ENCODE measurements at regions not wholly inside any gene's neighbourhood (a gene's known extent, or its start where the extent isn't known, plus 50 kb on each side); places are given as distances from the start of the nearest gene placed in this dataset.

DNA sequence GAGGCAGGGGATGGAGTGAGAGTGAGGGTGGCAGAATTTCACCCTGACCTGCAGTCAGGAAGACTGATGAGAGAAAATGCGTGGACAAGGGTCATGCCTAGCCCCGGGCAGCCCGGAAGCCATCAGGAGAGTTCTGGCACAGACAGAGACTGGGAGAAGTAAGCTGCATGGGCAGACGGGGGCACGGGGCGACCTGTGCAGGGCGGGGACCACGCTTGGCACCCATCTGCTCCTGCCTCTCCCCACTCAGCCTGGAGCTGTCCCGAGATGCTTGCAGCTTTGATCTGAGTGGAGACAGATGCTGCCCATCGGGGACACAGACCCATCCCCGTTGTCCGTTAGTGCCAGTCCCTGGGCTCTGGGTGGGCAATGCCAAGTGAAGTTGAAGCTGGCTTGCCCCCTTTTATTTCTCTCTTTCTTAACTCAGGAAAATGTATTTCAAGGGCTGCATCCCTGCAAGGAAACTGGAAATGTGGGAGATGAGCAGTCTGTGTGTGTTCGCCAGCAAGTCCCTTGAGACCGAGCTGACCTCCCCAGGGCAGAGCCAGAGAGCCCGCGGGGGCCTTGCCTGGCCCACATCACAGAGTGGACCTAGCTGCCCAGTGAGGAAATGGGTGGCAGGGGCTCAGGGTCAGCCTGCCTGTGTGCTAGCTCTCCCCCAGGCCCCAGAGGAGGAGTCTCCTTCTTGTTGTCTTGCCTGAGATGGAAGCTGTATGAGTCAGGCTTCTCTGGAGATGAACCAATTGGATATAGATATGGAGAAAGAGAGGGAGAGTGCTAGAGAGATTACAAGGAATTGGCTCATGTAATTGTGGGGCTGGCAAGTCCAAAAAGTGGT lies 121.3 kb upstream of the C1orf174 start:
- TF ChIP-seq, protein P1, sequence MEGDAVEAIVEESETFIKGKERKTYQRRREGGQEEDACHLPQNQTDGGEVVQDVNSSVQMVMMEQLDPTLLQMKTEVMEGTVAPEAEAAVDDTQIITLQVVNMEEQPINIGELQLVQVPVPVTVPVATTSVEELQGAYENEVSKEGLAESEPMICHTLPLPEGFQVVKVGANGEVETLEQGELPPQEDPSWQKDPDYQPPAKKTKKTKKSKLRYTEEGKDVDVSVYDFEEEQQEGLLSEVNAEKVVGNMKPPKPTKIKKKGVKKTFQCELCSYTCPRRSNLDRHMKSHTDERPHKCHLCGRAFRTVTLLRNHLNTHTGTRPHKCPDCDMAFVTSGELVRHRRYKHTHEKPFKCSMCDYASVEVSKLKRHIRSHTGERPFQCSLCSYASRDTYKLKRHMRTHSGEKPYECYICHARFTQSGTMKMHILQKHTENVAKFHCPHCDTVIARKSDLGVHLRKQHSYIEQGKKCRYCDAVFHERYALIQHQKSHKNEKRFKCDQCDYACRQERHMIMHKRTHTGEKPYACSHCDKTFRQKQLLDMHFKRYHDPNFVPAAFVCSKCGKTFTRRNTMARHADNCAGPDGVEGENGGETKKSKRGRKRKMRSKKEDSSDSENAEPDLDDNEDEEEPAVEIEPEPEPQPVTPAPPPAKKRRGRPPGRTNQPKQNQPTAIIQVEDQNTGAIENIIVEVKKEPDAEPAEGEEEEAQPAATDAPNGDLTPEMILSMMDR (IDR thresholded peaks at IDR 0.05; ENCODE audit: low read depth, low read length): no peak
- TF ChIP-seq EZH2phosphoT487 (IDR thresholded peaks at IDR 0.05; ENCODE audit: low read depth): no peak
- Histone ChIP-seq H3K27me3 (ENCODE audit: low read depth, low read length) (no peaks in the 10 kb centered on the region), H2AFZ (ENCODE audit: low read depth, low read length) (no peak overlapping the region), H4K20me1 (ENCODE audit: insufficient read depth, low read length) (no peaks in the 10 kb centered on the region), H3K79me2 (ENCODE audit: low read length) (no peaks in the 10 kb centered on the region), H3K9me3 (ENCODE audit: insufficient read depth, low read length) (no peaks in the 10 kb centered on the region), H3K4me3 (ENCODE audit: low read length) (no peak overlapping the region), H3K27ac (ENCODE audit: low read length) (no peak overlapping the region), H3K9ac (ENCODE audit: low read length) (no peak overlapping the region), H3K36me3 (replicated peaks; ENCODE audit: low read depth, low read length) (no peaks in the 10 kb centered on the region), H3K4me1 (ENCODE audit: low read length) (no peaks in the 10 kb centered on the region), H3K4me2 (ENCODE audit: low read length) (no peak overlapping the region)

DNA sequence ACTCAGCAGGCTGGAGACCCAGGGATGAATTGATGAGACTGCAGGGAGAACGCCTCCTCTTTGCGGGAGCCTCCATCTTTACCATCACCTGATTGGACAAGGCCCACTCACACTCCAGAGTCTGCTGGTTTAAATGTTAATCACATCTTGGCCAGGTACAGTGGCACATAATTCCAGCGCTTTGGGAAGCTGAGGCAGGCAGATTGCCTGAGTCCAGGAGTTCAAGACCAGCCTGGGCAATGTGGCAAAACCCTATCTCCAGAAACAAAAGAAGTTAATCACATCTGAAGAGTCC lies 121.8 kb upstream of the C1orf174 start:
- Histone ChIP-seq H3K4me1 (ENCODE audit: low read length) (peaks cover under 1% of the 10 kb centered on the region; the same call in 1 of the 2 replicates), H3K4me3 (ENCODE audit: low read length) (no peak overlapping the region), H3K79me2 (ENCODE audit: low read length) (no peaks in the 10 kb centered on the region), H3K9me3 (ENCODE audit: insufficient read depth, low read length) (peaks cover 2% of the 10 kb centered on the region; the same call in 1 of the 2 replicates), H3K27me3 (ENCODE audit: low read depth, low read length) (no peaks in the 10 kb centered on the region), H4K20me1 (ENCODE audit: insufficient read depth, low read length) (no peaks in the 10 kb centered on the region), H3K9ac (ENCODE audit: low read length) (no peak overlapping the region), H3K36me3 (replicated peaks; ENCODE audit: low read depth, low read length) (no peaks in the 10 kb centered on the region), H3K27ac (ENCODE audit: low read length) (no peak overlapping the region), H2AFZ (ENCODE audit: low read depth, low read length) (no peak overlapping the region), H3K4me2 (ENCODE audit: low read length) (no peak overlapping the region)
- TF ChIP-seq, protein P1 (IDR thresholded peaks at IDR 0.05; ENCODE audit: low read depth, low read length): no peak
- no peak for TF ChIP-seq EZH2phosphoT487 (IDR thresholded peaks at IDR 0.05; ENCODE audit: low read depth)

DNA sequence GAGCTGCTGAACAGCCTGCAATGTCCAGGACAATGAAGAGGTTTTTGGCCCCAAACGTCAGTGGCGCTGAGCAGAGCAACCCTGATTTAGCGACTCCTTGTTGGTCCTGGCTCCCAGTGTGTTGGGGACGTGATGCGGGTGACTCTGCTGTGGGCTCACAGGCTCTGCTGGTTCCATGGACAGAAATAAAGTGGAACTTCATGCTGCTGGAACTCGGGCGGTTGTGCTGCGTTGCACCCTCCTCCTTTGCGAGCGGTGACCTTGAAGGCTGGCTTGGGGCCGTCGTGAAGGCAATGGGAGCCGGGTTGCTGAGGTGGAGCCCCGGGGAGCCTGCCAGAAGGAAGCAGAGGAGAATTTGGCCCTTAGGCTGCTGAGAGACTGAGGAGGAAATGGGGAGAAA lies 122.6 kb upstream of the C1orf174 start:
- Histone ChIP-seq H2AFZ (ENCODE audit: low read depth, low read length) (no peak overlapping the region), H3K36me3 (replicated peaks; ENCODE audit: low read depth, low read length) (no peaks in the 10 kb centered on the region), H3K4me2 (ENCODE audit: low read length) (no peak overlapping the region), H4K20me1 (ENCODE audit: insufficient read depth, low read length) (no peaks in the 10 kb centered on the region), H3K9ac (ENCODE audit: low read length) (no peak overlapping the region), H3K4me1 (ENCODE audit: low read length) (peaks cover 8% of the 10 kb centered on the region), H3K4me3 (ENCODE audit: low read length) (no peak overlapping the region), H3K27ac (ENCODE audit: low read length) (no peak overlapping the region), H3K9me3 (ENCODE audit: insufficient read depth, low read length) (peaks cover 8% of the 10 kb centered on the region; the same call in 1 of the 2 replicates), H3K27me3 (ENCODE audit: low read depth, low read length) (no peaks in the 10 kb centered on the region), H3K79me2 (ENCODE audit: low read length) (no peaks in the 10 kb centered on the region)
- no peak for TF ChIP-seq EZH2phosphoT487 (IDR thresholded peaks at IDR 0.05; ENCODE audit: low read depth)
- TF ChIP-seq, protein P1 (IDR thresholded peaks at IDR 0.05; ENCODE audit: low read depth, low read length): no peak

DNA sequence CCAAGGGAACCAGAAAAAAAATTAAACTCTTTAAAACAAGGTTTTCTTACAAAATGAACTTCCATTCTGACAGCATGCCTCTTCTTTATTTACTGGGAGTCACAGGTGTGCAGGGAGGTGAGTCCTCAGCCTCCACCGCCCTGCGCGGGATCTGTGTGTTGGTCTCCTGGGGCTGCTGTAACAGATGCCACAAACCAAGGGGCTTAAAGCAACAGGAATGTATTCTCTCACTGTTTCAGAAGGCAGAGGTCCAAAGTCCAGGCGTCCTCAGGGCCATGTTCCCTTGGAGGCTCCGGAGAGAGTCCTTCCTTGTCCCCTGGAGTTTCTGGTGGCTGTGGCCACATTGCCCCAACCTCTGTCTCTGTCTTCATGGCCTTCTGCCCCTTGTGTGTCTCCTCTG lies 123.6 kb upstream of the C1orf174 start:
- Histone ChIP-seq H3K27ac (ENCODE audit: low read length) (no peak overlapping the region), H3K4me1 (ENCODE audit: low read length) (peaks cover 10% of the 10 kb centered on the region), H3K36me3 (replicated peaks; ENCODE audit: low read depth, low read length) (no peaks in the 10 kb centered on the region), H3K4me3 (ENCODE audit: low read length) (no peak overlapping the region), H3K27me3 (ENCODE audit: low read depth, low read length) (0 out of 2 replicates have a peak, but pooled peaks cover 2% of the 10 kb centered on the region), H3K4me2 (ENCODE audit: low read length) (no peak overlapping the region), H3K9me3 (ENCODE audit: insufficient read depth, low read length) (peaks cover 15% of the 10 kb centered on the region; the same call in 1 of the 2 replicates), H3K9ac (ENCODE audit: low read length) (no peak overlapping the region), H4K20me1 (ENCODE audit: insufficient read depth, low read length) (no peaks in the 10 kb centered on the region), H3K79me2 (ENCODE audit: low read length) (no peaks in the 10 kb centered on the region), H2AFZ (ENCODE audit: low read depth, low read length) (no peak overlapping the region)
- TF ChIP-seq EZH2phosphoT487 (IDR thresholded peaks at IDR 0.05; ENCODE audit: low read depth): no peak
- TF ChIP-seq, protein P1 (IDR thresholded peaks at IDR 0.05; ENCODE audit: low read depth, low read length): no peak
